CD4-positive, alpha-beta T cell treated with Interleukin-21 for 1 hour (primary cell): ENCODE measurements at regions not wholly inside any gene's neighbourhood (a gene's known extent, or its start where the extent isn't known, plus 50 kb on each side); places are given as distances from the start of the nearest gene placed in this dataset.
"Not testable (repeated sequence)": the region's sequence is repeated elsewhere in the genome, so short reads cannot be mapped to it uniquely, and the experiment has no call there.

ENCODE experiments used
- DNase-seq: peaks from one replicate; pipeline ENCODE4 v3.0.0-alpha.2; 2020

GRCh38 chr2:7732497-7732896, 815.3 kb downstream of the RNF144A start:
- no peak for DNase-seq

- no peak for DNase-seq
Measured at GRCh38 chr2:7736646-7737305, 819.6 kb downstream of the RNF144A start.

- no peak for DNase-seq
Measured at GRCh38 chr2:7738596-7738995, 821.4 kb downstream of the RNF144A start.

- DNase-seq = no peak
Measured at GRCh38 chr2:7740114-7740513, 822.9 kb downstream of the RNF144A start.

GRCh38 chr2:7742301-7742700, 825.1 kb downstream of the RNF144A start:
- DNase-seq = no peak

- peak; percentile 80 for DNase-seq
Measured at GRCh38 chr2:7744827-7745226, 827.6 kb downstream of the RNF144A start.

- no peak for DNase-seq
Measured at GRCh38 chr2:7745369-7745768, 828.2 kb downstream of the RNF144A start.

- DNase-seq = peak; percentile 49
Measured at GRCh38 chr2:7748717-7749415, 831.7 kb downstream of the RNF144A start.

GRCh38 chr2:7749895-7750559, 832.8 kb downstream of the RNF144A start:
- no peak for DNase-seq

- no peak for DNase-seq
Measured at GRCh38 chr2:7752291-7752690, 835.1 kb downstream of the RNF144A start.

- DNase-seq = no peak
Measured at GRCh38 chr2:7753777-7754176, 836.6 kb downstream of the RNF144A start.

- no peak for DNase-seq
Measured at GRCh38 chr2:7755879-7756278, 838.7 kb downstream of the RNF144A start.

- no peak for DNase-seq
Measured at GRCh38 chr2:7758073-7758759, 841.0 kb downstream of the RNF144A start.

- DNase-seq = no peak
Measured at GRCh38 chr2:7759898-7760297, 842.7 kb downstream of the RNF144A start.

GRCh38 chr2:7763418-7763817, 846.2 kb downstream of the RNF144A start:
- DNase-seq = not testable (repeated sequence)

- no peak for DNase-seq
Measured at GRCh38 chr2:7765236-7765635, 848.0 kb downstream of the RNF144A start.

- no peak for DNase-seq
Measured at GRCh38 chr2:7766088-7766722, 849.0 kb downstream of the RNF144A start.

- DNase-seq = no peak
Measured at GRCh38 chr2:7766978-7767565, 849.9 kb downstream of the RNF144A start.

- DNase-seq = no peak
Measured at GRCh38 chr2:7767902-7768301, 850.7 kb downstream of the RNF144A start.

- DNase-seq = no peak
Measured at GRCh38 chr2:7771781-7772180, 854.6 kb downstream of the RNF144A start.

GRCh38 chr2:7773362-7774360, 856.4 kb downstream of the RNF144A start:
- DNase-seq = peak; percentile 31
